ENCODE measurements at regions not wholly inside any gene's neighbourhood (a gene's known extent, or its start where the extent isn't known, plus 50 kb on each side); places are given as distances from the start of the nearest gene placed in this dataset.
"Not testable (repeated sequence)": the region's sequence is repeated elsewhere in the genome, so short reads cannot be mapped to it uniquely, and the experiment has no call there.

DNA sequence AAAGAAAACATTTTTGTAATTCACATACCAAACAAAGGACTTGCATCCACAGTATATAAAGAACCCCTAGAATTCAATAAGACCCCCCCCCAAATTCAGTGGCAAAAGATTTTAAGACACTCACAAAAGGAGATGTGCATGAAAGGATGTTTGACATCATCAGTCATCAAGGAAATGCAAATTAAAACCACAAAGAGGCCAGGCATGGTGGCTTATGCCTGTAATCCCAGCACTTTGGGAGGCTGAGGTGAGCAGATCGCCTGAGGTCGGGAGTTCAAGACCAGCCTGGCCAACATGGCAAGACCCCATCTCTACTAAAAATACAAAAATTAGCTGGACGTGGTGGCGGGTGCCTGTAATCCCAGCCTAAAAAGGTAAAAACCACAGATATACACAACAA lies 61.3 kb downstream of the AIPL1 start:
- H3K4me1 ChIP-seq; H3K9me3 ChIP-seq; DNase-seq; H3K27ac ChIP-seq; H3K4me3 ChIP-seq (replicated peaks in 1 of 3); H3K36me3 ChIP-seq; H3K27me3 ChIP-seq; intact Hi-C loops (cut with DNase I): not testable (repeated sequence)
- WGBS, 2 donors = 84 to 85% methylated on average over 4 of the region's 4 CpGs

DNA sequence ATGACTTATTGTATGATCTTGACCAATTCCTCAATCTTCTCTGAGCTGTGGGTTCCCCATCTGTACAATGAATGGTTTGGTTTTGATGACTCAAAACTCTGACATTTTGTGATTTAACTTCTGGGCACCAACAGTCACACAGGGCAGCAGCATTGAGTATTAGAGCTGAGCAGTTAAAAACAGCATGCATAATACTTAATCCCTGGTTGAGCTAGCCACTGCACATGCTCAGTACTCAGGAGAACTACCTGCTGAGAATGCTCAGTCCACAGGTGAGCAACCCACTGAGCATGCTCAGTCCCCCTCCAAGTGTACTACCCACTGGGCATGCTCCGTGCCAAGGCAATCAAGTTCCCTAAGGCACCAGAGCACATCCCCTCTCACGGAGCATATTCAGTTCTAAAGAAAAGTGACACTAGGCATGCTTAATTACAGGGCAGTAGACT lies 68.7 kb downstream of the AIPL1 start:
- Histone ChIP-seq H3K27ac (no peak overlapping the region), H3K4me3 (replicated peaks in 1 of 3) (no peak overlapping the region), H3K9me3 (no peaks in the 10 kb centered on the region), H3K4me1 (no peaks in the 10 kb centered on the region), H3K36me3 (no peaks in the 10 kb centered on the region), H3K27me3 (no peaks in the 10 kb centered on the region)
- 20 to 32% methylated on average over 2 of the region's 2 CpGs for WGBS, 2 donors
- DNase-seq = peak; percentile 1 to 4
- intact Hi-C loops (cut with DNase I) = no loop called here
- no peak for TF ChIP-seq POLR2A (IDR thresholded peaks at IDR 0.05)
- TF ChIP-seq, protein P1, sequence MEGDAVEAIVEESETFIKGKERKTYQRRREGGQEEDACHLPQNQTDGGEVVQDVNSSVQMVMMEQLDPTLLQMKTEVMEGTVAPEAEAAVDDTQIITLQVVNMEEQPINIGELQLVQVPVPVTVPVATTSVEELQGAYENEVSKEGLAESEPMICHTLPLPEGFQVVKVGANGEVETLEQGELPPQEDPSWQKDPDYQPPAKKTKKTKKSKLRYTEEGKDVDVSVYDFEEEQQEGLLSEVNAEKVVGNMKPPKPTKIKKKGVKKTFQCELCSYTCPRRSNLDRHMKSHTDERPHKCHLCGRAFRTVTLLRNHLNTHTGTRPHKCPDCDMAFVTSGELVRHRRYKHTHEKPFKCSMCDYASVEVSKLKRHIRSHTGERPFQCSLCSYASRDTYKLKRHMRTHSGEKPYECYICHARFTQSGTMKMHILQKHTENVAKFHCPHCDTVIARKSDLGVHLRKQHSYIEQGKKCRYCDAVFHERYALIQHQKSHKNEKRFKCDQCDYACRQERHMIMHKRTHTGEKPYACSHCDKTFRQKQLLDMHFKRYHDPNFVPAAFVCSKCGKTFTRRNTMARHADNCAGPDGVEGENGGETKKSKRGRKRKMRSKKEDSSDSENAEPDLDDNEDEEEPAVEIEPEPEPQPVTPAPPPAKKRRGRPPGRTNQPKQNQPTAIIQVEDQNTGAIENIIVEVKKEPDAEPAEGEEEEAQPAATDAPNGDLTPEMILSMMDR (IDR thresholded peaks at IDR 0.05) = no peak

DNA sequence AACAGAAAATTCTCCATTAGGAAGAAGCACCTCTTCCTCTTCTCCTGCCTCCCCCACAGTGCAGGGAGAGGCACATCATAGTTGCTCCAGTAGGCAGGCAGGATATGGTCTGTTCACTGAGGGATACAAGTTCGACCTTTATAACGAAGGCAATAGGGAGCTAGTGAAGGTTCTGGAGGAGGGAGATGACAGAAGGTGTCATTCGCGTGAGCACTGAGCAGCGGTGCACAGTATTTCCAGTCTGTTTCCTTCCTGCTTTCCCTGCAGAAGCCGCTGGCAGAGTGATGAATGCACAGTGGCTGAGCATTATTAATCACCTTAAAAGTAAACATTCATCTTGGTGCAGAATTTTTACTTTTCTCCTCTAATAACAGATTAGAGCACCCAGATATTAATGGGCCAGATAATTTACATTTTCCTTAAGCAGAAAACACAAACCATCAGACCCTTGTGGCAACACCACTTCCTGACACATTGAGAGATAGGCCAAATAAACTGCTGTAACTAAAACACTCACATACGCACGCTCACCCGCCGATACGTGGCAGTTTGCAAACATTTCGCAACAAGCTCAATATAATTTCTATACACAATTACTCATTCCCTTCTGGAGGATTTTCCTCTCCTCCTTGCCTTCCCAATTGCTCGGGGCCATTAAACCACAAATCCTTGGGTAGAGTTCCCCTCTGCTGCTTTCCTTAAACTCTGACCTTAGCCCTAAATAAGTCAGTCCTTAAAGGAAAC lies 69.5 kb downstream of the AIPL1 start:
- no peak overlapping the region for H3K27ac ChIP-seq
- no peaks in the 10 kb centered on the region for H3K27me3 ChIP-seq
- no peak overlapping the region for H3K4me3 ChIP-seq (replicated peaks in 1 of 3)
- H3K9me3 ChIP-seq = no peaks in the 10 kb centered on the region
- TF ChIP-seq, protein P1 (IDR thresholded peaks at IDR 0.05) = no peak
- TF ChIP-seq POLR2A (IDR thresholded peaks at IDR 0.05) = no peak
- H3K4me1 ChIP-seq = no peaks in the 10 kb centered on the region
- WGBS, 2 donors = 68 to 70% methylated on average over 13 of the region's 13 CpGs
- H3K36me3 ChIP-seq = no peaks in the 10 kb centered on the region
- DNase-seq = no peak
- intact Hi-C loops (cut with DNase I) = no loop called here

DNA sequence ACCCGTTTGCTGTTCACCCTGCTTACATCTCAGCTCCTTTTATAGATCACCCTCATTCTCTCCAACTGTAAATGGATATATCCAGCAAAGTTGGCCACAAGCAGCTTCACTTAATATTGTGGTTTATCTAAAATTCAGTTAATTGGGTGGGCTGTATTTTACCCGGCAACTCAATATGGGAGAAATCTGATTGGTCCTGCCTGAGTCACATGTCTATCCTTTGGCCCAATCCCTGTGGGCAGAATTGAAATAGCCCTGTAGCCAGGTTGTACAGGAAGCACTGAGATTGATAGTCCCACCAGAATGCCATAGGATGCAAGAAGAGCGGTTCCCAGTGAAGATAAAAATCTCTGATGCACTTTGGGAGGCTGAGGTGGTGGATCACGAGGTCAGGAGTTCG lies 73.2 kb downstream of the AIPL1 start:
- intact Hi-C loops (cut with DNase I) = no loop called here
- H3K27ac ChIP-seq = no peak overlapping the region
- no peaks in the 10 kb centered on the region for H3K4me1 ChIP-seq
- H3K9me3 ChIP-seq = no peaks in the 10 kb centered on the region
- no peaks in the 10 kb centered on the region for H3K36me3 ChIP-seq
- TF ChIP-seq, protein P1 (IDR thresholded peaks at IDR 0.05) = no peak
- TF ChIP-seq POLR2A (IDR thresholded peaks at IDR 0.05) = no peak
- H3K4me3 ChIP-seq (replicated peaks in 1 of 3) = no peak overlapping the region
- no peak for DNase-seq
- WGBS, 2 donors = 77 to 78% methylated on average over 5 of the region's 5 CpGs
- H3K27me3 ChIP-seq = no peaks in the 10 kb centered on the region

DNA sequence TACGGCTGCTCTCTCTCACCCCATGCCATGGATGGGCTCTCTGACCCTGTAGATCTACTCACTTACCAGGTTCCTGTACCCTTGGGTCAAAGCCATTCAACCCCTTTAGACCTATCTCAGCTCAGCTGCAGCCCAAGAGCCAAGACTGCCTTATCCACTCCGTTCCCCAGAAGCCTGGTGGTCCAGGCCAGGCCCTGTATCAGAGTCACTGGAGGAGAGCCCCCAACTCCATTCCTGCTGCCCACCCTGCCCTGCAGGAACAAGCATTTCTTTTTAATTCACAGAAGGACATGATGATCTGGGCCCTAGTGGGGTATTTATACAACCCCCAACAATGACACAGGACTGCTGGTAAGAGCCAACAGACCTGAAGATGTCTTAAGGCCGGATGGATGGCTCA lies 76.8 kb downstream of the AIPL1 start:
- Histone ChIP-seq H3K4me1 (no peaks in the 10 kb centered on the region), H3K27ac (no peak overlapping the region), H3K27me3 (no peaks in the 10 kb centered on the region), H3K4me3 (replicated peaks in 1 of 3) (no peak overlapping the region), H3K36me3 (no peaks in the 10 kb centered on the region), H3K9me3 (no peaks in the 10 kb centered on the region)
- no peak for DNase-seq
- 75 to 88% methylated on average over 3 of the region's 3 CpGs for WGBS, 2 donors
- TF ChIP-seq, protein P1 (IDR thresholded peaks at IDR 0.05) = no peak
- no peak for TF ChIP-seq POLR2A (IDR thresholded peaks at IDR 0.05)
- intact Hi-C loops (cut with DNase I) = no loop called here

Data from thyroid gland (tissue), 4 donors.